Activated naive CD8-positive, alpha-beta T cell treated with anti-CD3 and anti-CD28 coated beads, Interleukin-2, amount 50 U/mL, for 24 hours (primary cell): ENCODE measurements at regions not wholly inside any gene's neighbourhood (a gene's known extent, or its start where the extent isn't known, plus 50 kb on each side); places are given as distances from the start of the nearest gene placed in this dataset.
"Not testable (repeated sequence)": the region's sequence is repeated elsewhere in the genome, so short reads cannot be mapped to it uniquely, and the experiment has no call there.

Experiments used
- ATAC-seq: fragments of 150-1000 bp; cut with Tn5 transposase; one replicate; pipeline ENCODE4 v1.10.0; 2021
- DNase-seq: peaks from one replicate; pipeline ENCODE4 v3.0.0; 2021
- H3K27ac Mint-ChIP-seq: one replicate; pipeline ENCODE4 v1.8.0; 2021; ENCODE audit warnings: mild to moderate bottlenecking, mixed read lengths
- H3K27me3 Mint-ChIP-seq: one replicate; pipeline ENCODE4 v1.8.0; 2021; ENCODE audit warnings: mixed read lengths
- H3K36me3 Mint-ChIP-seq: one replicate; pipeline ENCODE4 v1.8.0; 2021; ENCODE audit warnings: low read depth, mixed read lengths
- H3K4me1 Mint-ChIP-seq: one replicate; pipeline ENCODE4 v1.8.0; 2021; ENCODE audit warnings: mixed read lengths
- H3K4me3 Mint-ChIP-seq: one replicate; pipeline ENCODE4 v1.8.0; 2021; ENCODE audit warnings: mild to moderate bottlenecking, moderate library complexity, mixed read lengths
- H3K9me3 Mint-ChIP-seq: one replicate; pipeline ENCODE4 v1.8.0; 2021; ENCODE audit warnings: mixed read lengths

GRCh38 chr4:49314815-49315214 lies 328.7 kb downstream of the CWH43 start:
- H3K27me3 Mint-ChIP-seq, H3K4me3 Mint-ChIP-seq, ATAC-seq, H3K36me3 Mint-ChIP-seq, H3K9me3 Mint-ChIP-seq, H3K27ac Mint-ChIP-seq, H3K4me1 Mint-ChIP-seq, DNase-seq: not testable (repeated sequence)

GRCh38 chr4:49320725-49321410 lies 334.8 kb downstream of the CWH43 start:
- not testable (repeated sequence) for H3K27me3 Mint-ChIP-seq, DNase-seq, H3K4me1 Mint-ChIP-seq, H3K4me3 Mint-ChIP-seq, ATAC-seq, H3K27ac Mint-ChIP-seq, H3K36me3 Mint-ChIP-seq
- peaks cover 12% of the 10 kb centered on the region for H3K9me3 Mint-ChIP-seq

- H3K36me3 Mint-ChIP-seq, H3K4me1 Mint-ChIP-seq: not testable (repeated sequence)
Observed at GRCh38 chr4:49321511-49322300, 335.6 kb downstream of the CWH43 start.

GRCh38 chr4:49322610-49323572 lies 336.8 kb downstream of the CWH43 start:
- not testable (repeated sequence) for ATAC-seq, H3K4me1 Mint-ChIP-seq, H3K27me3 Mint-ChIP-seq, H3K4me3 Mint-ChIP-seq, H3K27ac Mint-ChIP-seq, DNase-seq, H3K36me3 Mint-ChIP-seq
- peaks cover 12% of the 10 kb centered on the region for H3K9me3 Mint-ChIP-seq

More at GRCh38 chr4:49321511-49322300, 335.6 kb downstream of the CWH43 start:
- H3K27ac Mint-ChIP-seq, ATAC-seq, H3K27me3 Mint-ChIP-seq, H3K4me3 Mint-ChIP-seq, DNase-seq: not testable (repeated sequence)
- H3K9me3 Mint-ChIP-seq = peaks cover 12% of the 10 kb centered on the region

GRCh38 chr4:49323573-49323940 lies 337.5 kb downstream of the CWH43 start:
- H3K9me3 Mint-ChIP-seq = peaks cover 12% of the 10 kb centered on the region
- not testable (repeated sequence) for H3K27ac Mint-ChIP-seq, ATAC-seq, H3K27me3 Mint-ChIP-seq, H3K4me1 Mint-ChIP-seq, H3K4me3 Mint-ChIP-seq, H3K36me3 Mint-ChIP-seq, DNase-seq
